Natural killer cell (primary cell): ENCODE measurements at regions not wholly inside any gene's neighbourhood (a gene's known extent, or its start where the extent isn't known, plus 50 kb on each side); places are given as distances from the start of the nearest gene placed in this dataset.

Experiments used
- ATAC-seq, 3 donors: fragments of 150-1000 bp in 2 of 3; fragments of 200-7000 bp in 1 of 3; cut with Tn5 transposase; 1 replicate in 1 of 3; 2 replicates in 2 of 3; pipeline ENCODE4 v1.10.0; 2021; ENCODE audit warnings: mild to moderate bottlenecking in 2 of 3, moderate library complexity in 2 of 3
- DNase-seq, 2 donors: peaks; one replicate each; pipeline versions ENCODE4 v3.0.0 to v3.0.0-alpha.2; 2013 to 2021; ENCODE audit warnings: mixed read lengths in 1 of 2
- H3K27ac ChIP-seq: one replicate; pipeline ENCODE4 v1.5.1; 2013; ENCODE audit warnings: mild to moderate bottlenecking, low read length
- H3K27me3 ChIP-seq: one replicate; pipeline ENCODE4 v1.6.1; 2013; ENCODE audit warnings: low read length; ENCODE audit not compliant: control insufficient read depth, insufficient read depth
- H3K36me3 ChIP-seq: one replicate; pipeline ENCODE4 v1.6.1; 2013; ENCODE audit warnings: low read length; ENCODE audit not compliant: control insufficient read depth, insufficient read depth
- H3K4me1 ChIP-seq: one replicate; pipeline ENCODE4 v1.6.1; 2013; ENCODE audit warnings: low read length; ENCODE audit not compliant: control insufficient read depth, insufficient read depth
- H3K4me3 ChIP-seq: one replicate; pipeline ENCODE4 v1.5.1; 2013; ENCODE audit warnings: low read length
- H3K9me3 ChIP-seq: one replicate; pipeline ENCODE4 v1.6.1; 2013; ENCODE audit warnings: low read length; ENCODE audit not compliant: control insufficient read depth, insufficient read depth
- H3K27ac Mint-ChIP-seq, 2 donors: one replicate each; pipeline ENCODE4 v1.8.0; 2022; ENCODE audit warnings: mild to moderate bottlenecking in 2 of 2, mixed read lengths in 2 of 2, moderate library complexity in 1 of 2
- H3K27me3 Mint-ChIP-seq, 2 donors: one replicate each; pipeline ENCODE4 v1.8.0; 2022; ENCODE audit warnings: low read depth in 2 of 2, mixed read lengths in 2 of 2
- H3K36me3 Mint-ChIP-seq: one replicate; pipeline ENCODE4 v1.8.0; 2022; ENCODE audit warnings: mixed read lengths
- H3K4me1 Mint-ChIP-seq, 2 donors: one replicate each; pipeline ENCODE4 v1.8.0; 2022; ENCODE audit warnings: mixed read lengths in 2 of 2
- H3K4me3 Mint-ChIP-seq: one replicate; pipeline ENCODE4 v1.8.0; 2022; ENCODE audit warnings: mild to moderate bottlenecking, moderate library complexity, mixed read lengths
- H3K9me3 Mint-ChIP-seq, 2 donors: one replicate each; pipeline ENCODE4 v1.8.0; 2022; ENCODE audit warnings: mixed read lengths in 2 of 2
- WGBS: methylation state at CpG from one replicate; pipeline ENCODE4 v1.1.7; 2013; ENCODE audit warnings: missing lambda C conversion rate; ENCODE audit not compliant: insufficient coverage; 5-methylcytosine and 5-hydroxymethylcytosine counted together
- intact Hi-C: fragments of 100-400 bp; cut with micrococcal nuclease; formaldehyde crosslinking; loops from one replicate; pipeline ENCODE4 v1.14.2; 2022
- TF ChIP-seq, protein P1 (sequence below): fragments of 200-600 bp; IDR thresholded peaks from one replicate; pipeline ENCODE4 v1.8.0; 2022; ENCODE audit warnings: antibody characterized with exemption

DNA sequence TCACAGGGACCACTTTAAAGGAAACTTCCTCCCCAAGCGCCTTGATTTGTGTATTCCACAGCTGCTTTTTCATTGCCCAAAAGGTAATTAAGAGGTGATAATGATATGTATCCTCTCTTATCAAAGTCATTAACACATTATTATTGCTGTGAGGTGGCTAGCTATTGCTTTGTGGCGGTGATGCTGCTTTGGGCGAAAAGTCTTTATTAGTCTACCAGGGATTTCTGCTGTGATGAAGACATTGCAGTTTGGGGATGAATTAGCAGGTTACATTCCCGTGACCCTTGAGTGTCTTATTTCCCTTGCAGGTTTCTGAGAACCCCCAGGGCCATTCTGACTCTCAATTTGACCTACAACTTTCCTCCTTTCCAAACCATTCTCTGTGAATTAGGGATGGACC lies 143.4 kb upstream of the SOX4 start:
- DNase-seq, result no peak
- no peaks in the 10 kb centered on the region for H3K4me1 Mint-ChIP-seq
- intact Hi-C loops, result no loop called here
- no peak overlapping the region for H3K4me3 ChIP-seq
- 100% methylated on average over 3 of the region's 4 CpGs for WGBS
- no peaks in the 10 kb centered on the region for H3K9me3 ChIP-seq
- no peaks in the 10 kb centered on the region for H3K9me3 Mint-ChIP-seq
- TF ChIP-seq, protein P1, sequence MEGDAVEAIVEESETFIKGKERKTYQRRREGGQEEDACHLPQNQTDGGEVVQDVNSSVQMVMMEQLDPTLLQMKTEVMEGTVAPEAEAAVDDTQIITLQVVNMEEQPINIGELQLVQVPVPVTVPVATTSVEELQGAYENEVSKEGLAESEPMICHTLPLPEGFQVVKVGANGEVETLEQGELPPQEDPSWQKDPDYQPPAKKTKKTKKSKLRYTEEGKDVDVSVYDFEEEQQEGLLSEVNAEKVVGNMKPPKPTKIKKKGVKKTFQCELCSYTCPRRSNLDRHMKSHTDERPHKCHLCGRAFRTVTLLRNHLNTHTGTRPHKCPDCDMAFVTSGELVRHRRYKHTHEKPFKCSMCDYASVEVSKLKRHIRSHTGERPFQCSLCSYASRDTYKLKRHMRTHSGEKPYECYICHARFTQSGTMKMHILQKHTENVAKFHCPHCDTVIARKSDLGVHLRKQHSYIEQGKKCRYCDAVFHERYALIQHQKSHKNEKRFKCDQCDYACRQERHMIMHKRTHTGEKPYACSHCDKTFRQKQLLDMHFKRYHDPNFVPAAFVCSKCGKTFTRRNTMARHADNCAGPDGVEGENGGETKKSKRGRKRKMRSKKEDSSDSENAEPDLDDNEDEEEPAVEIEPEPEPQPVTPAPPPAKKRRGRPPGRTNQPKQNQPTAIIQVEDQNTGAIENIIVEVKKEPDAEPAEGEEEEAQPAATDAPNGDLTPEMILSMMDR, result no peak
- no peak overlapping the region for H3K4me3 Mint-ChIP-seq
- H3K27ac ChIP-seq, result no peak overlapping the region
- H3K4me1 ChIP-seq, result no peaks in the 10 kb centered on the region
- ATAC-seq, result no peak
- H3K36me3 Mint-ChIP-seq, result no peaks in the 10 kb centered on the region
- H3K27me3 Mint-ChIP-seq, result peaks cover 0 to under 1% of the 10 kb centered on the region in 2 donors
- no peak overlapping the region for H3K27ac Mint-ChIP-seq
- H3K36me3 ChIP-seq, result no peaks in the 10 kb centered on the region
- H3K27me3 ChIP-seq, result no peaks in the 10 kb centered on the region

GRCh38 chr6:21450628-21451027 lies 142.9 kb upstream of the SOX4 start:
- no peak for ATAC-seq
- H3K36me3 Mint-ChIP-seq, result no peaks in the 10 kb centered on the region
- Histone ChIP-seq H3K9me3 (no peaks in the 10 kb centered on the region), H3K4me3 (no peak overlapping the region), H3K4me1 (no peaks in the 10 kb centered on the region), H3K27ac (no peak overlapping the region), H3K27me3 (no peaks in the 10 kb centered on the region), H3K36me3 (no peaks in the 10 kb centered on the region)
- no peaks in the 10 kb centered on the region for H3K4me1 Mint-ChIP-seq
- H3K27me3 Mint-ChIP-seq, result peaks cover 0 to 1% of the 10 kb centered on the region in 2 donors
- WGBS, result 89% methylated on average over 3 of the region's 3 CpGs
- no peak overlapping the region for H3K27ac Mint-ChIP-seq
- TF ChIP-seq, protein P1, result no peak
- no peak for DNase-seq
- no peaks in the 10 kb centered on the region for H3K9me3 Mint-ChIP-seq
- intact Hi-C loops, result no loop called here
- H3K4me3 Mint-ChIP-seq, result no peak overlapping the region

- Mint-ChIP-seq H3K9me3 (no peaks in the 10 kb centered on the region), H3K4me3 (no peak overlapping the region), H3K36me3 (no peaks in the 10 kb centered on the region), H3K4me1 (no peaks in the 10 kb centered on the region), H3K27ac (no peak overlapping the region), H3K27me3 (peaks cover 0 to 4% of the 10 kb centered on the region in 2 donors)
- Histone ChIP-seq H3K4me1 (no peaks in the 10 kb centered on the region), H3K4me3 (no peak overlapping the region), H3K27me3 (no peaks in the 10 kb centered on the region), H3K27ac (no peak overlapping the region), H3K36me3 (no peaks in the 10 kb centered on the region), H3K9me3 (no peaks in the 10 kb centered on the region)
- ATAC-seq (no peak), DNase-seq (no peak)
- intact Hi-C loops, result no loop called here
- 69% methylated on average over 2 of the region's 3 CpGs for WGBS
- TF ChIP-seq, protein P1, result no peak
These were observed 142.0 kb upstream of the SOX4 start for GRCh38 chr6:21451546-21452013.

- H3K9me3 Mint-ChIP-seq, result no peaks in the 10 kb centered on the region
- TF ChIP-seq, protein P1, result no peak
- H3K36me3 ChIP-seq, result no peaks in the 10 kb centered on the region
- DNase-seq, result no peak
- no peak overlapping the region for H3K4me3 Mint-ChIP-seq
- peaks cover 0 to 4% of the 10 kb centered on the region in 2 donors for H3K27me3 Mint-ChIP-seq
- no peaks in the 10 kb centered on the region for H3K27me3 ChIP-seq
- no peak overlapping the region for H3K4me3 ChIP-seq
- ATAC-seq, result no peak
- H3K27ac Mint-ChIP-seq, result no peak overlapping the region
- H3K36me3 Mint-ChIP-seq, result no peaks in the 10 kb centered on the region
- intact Hi-C loops, result no loop called here
- H3K4me1 ChIP-seq, result no peaks in the 10 kb centered on the region
- H3K27ac ChIP-seq, result no peak overlapping the region
- WGBS, result 89% methylated on average over 1 of the region's 2 CpGs
- no peaks in the 10 kb centered on the region for H3K9me3 ChIP-seq
- H3K4me1 Mint-ChIP-seq, result no peaks in the 10 kb centered on the region
These were observed 139.3 kb upstream of the SOX4 start for GRCh38 chr6:21454262-21454661.
